GM12892 (cell line): ENCODE measurements at regions not wholly inside any gene's neighbourhood (a gene's known extent, or its start where the extent isn't known, plus 50 kb on each side); places are given as distances from the start of the nearest gene placed in this dataset.

Experiments
- POLR2A ChIP-seq: IDR thresholded peaks from 2 replicates; pipeline ENCODE4 v1.6.1; 2011; ENCODE audit warnings: low read depth, low read length, control low read depth
- POLR2AphosphoS5 ChIP-seq: IDR thresholded peaks from 2 replicates; pipeline ENCODE4 v1.6.1; 2011; ENCODE audit warnings: low read depth, low read length, control low read depth

DNA sequence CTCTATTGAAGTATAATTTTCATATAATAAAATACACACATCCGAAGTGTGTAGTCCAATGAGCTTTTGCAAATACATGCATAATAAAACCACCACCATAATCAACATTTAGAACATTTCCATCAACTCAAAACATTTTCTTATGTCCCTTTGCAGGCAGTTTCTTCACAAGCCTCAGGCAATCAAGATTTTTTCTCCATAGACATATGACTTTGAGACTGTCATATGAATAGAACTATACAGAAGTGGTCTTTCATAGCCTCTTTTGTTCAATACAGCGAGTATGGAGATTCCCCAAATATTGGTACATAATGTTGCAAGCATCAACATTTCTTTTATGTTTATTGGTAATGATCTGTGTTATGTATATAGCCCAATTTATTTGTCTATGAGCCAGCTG, 983.2 kb downstream of the CDH11 start:
- TF ChIP-seq POLR2A (no peak), POLR2AphosphoS5 (no peak)
